ENCODE measurements at regions not wholly inside any gene's neighbourhood (a gene's known extent, or its start where the extent isn't known, plus 50 kb on each side); places are given as distances from the start of the nearest gene placed in this dataset.

DNA sequence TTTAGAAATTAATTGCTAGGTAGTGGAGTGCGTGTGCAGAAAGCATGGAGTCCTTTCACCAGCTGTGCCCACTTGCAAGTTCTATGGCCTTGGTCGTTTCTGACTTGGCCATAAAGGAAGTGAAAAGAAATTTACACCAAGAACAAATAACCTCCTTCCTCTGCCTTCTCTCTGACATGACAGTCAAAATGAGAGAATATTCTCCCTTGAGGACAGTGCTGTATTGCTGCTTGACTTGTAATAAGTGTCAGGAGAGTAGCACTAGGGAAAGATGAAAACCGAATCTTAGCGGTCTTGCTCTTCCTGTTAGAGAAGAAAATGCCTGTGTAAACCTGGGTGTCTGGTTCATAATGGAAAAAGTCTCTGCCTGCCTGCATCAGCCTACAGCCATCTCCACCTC lies 333.1 kb upstream of the RAG2 start:
- in situ Hi-C loops (cut with MboI; ENCODE audit: low sequenced_read_pairs, unreplicated experiment), result no loop called here
- no peak for TF ChIP-seq CTCF (IDR thresholded peaks at IDR 0.05; ENCODE audit: borderline replicate concordance, control extremely low read depth, extremely low read depth, insufficient read depth, missing control alignments)
- DNase-seq (ENCODE audit: low spot score), result no peak

- TF ChIP-seq CTCF (IDR thresholded peaks at IDR 0.05; ENCODE audit: borderline replicate concordance, control extremely low read depth, extremely low read depth, insufficient read depth, missing control alignments), result no peak
- DNase-seq (ENCODE audit: low spot score), result no peak
- in situ Hi-C loops (cut with MboI; ENCODE audit: low sequenced_read_pairs, unreplicated experiment), result no loop called here
Measured at GRCh38 chr11:36930256-36930655, 332.2 kb upstream of the RAG2 start.

- in situ Hi-C loops (cut with MboI; ENCODE audit: low sequenced_read_pairs, unreplicated experiment), result no loop called here
- DNase-seq (ENCODE audit: low spot score), result no peak
- no peak for TF ChIP-seq CTCF (IDR thresholded peaks at IDR 0.05; ENCODE audit: borderline replicate concordance, control extremely low read depth, extremely low read depth, insufficient read depth, missing control alignments)
Measured at GRCh38 chr11:36929401-36929800, 331.4 kb upstream of the RAG2 start.

GRCh38 chr11:36928621-36929020 lies 330.6 kb upstream of the RAG2 start:
- DNase-seq (ENCODE audit: low spot score), result no peak
- TF ChIP-seq CTCF (IDR thresholded peaks at IDR 0.05; ENCODE audit: borderline replicate concordance, control extremely low read depth, extremely low read depth, insufficient read depth, missing control alignments), result no peak
- in situ Hi-C loops (cut with MboI; ENCODE audit: low sequenced_read_pairs, unreplicated experiment), result no loop called here

DNA sequence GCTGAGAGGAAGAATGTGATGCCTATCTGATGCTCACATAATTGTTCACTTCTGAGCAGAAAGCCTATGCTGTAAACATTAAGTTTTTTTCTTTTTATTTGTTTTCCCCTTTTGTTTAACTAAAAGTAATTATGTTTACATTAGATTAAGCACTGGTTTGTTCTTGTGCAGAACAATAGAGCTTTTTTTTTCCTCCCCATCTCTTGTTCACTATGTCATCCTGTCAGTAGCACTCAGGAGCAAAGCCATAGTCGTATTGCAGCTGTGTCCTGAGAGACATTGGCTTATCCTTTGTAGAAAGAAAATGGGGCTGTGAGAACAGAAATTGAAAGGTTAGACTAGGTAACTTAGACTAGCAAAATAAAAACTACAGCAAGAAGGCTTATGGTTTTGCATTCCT lies 301.8 kb upstream of the RAG2 start:
- DNase-seq (ENCODE audit: low spot score), result no peak
- in situ Hi-C loops (cut with MboI; ENCODE audit: low sequenced_read_pairs, unreplicated experiment), result no loop called here
- no peak for TF ChIP-seq CTCF (IDR thresholded peaks at IDR 0.05; ENCODE audit: borderline replicate concordance, control extremely low read depth, extremely low read depth, insufficient read depth, missing control alignments)

DNA sequence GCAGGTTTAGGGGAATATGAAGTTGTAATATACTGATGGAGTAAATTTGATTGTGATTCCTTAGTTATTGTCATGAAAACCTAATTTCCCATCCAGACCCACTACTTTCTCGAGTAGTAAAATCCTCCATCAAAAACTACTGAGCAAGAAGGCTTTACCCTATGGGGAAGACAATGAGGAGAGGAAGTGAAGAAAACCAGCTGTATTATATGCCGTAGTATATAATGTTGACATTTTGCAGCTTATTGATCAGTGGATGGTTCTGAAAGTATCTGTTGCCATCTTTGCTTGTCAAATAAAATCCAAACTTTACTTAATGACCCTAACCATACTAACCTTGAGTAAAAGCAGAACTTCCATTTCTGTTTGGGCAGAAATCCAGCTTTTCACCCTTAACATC lies 292.8 kb upstream of the RAG2 start:
- no peak for DNase-seq (ENCODE audit: low spot score)
- no peak for TF ChIP-seq CTCF (IDR thresholded peaks at IDR 0.05; ENCODE audit: borderline replicate concordance, control extremely low read depth, extremely low read depth, insufficient read depth, missing control alignments)
- in situ Hi-C loops (cut with MboI; ENCODE audit: low sequenced_read_pairs, unreplicated experiment), result no loop called here

DNA sequence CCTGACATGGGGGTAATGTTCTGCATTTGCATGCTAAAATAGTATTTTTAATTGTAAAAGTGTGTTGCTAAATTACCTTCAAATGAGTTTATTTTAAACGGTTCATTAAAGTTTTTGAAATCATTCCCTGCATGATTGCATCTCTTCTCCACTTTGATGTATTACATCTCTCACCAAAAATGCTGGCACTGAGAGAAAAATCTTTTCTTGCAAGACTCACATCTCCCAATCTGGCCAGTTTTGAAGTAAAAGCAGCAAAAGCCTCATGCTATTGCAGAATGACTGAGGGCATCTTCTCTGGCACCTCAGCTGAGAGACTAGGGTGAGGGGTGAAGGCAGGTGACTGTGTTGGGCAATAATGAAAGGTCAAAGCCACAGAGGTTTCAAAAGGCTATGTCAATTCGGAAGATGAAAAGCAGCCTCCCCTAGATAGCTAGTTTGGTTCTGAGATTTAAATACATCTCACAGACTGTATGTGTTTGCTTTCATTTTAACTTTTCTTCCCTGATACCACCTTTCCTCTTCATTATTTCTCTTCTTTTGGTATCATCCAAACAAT lies 292.2 kb upstream of the RAG2 start:
- no peak for TF ChIP-seq CTCF (IDR thresholded peaks at IDR 0.05; ENCODE audit: borderline replicate concordance, control extremely low read depth, extremely low read depth, insufficient read depth, missing control alignments)
- in situ Hi-C loops (cut with MboI; ENCODE audit: low sequenced_read_pairs, unreplicated experiment), result no loop called here
- DNase-seq (ENCODE audit: low spot score), result no peak

Measured in GM13976 (cell line).